ENCODE measurements at regions not wholly inside any gene's neighbourhood (a gene's known extent, or its start where the extent isn't known, plus 50 kb on each side); places are given as distances from the start of the nearest gene placed in this dataset.

DNA sequence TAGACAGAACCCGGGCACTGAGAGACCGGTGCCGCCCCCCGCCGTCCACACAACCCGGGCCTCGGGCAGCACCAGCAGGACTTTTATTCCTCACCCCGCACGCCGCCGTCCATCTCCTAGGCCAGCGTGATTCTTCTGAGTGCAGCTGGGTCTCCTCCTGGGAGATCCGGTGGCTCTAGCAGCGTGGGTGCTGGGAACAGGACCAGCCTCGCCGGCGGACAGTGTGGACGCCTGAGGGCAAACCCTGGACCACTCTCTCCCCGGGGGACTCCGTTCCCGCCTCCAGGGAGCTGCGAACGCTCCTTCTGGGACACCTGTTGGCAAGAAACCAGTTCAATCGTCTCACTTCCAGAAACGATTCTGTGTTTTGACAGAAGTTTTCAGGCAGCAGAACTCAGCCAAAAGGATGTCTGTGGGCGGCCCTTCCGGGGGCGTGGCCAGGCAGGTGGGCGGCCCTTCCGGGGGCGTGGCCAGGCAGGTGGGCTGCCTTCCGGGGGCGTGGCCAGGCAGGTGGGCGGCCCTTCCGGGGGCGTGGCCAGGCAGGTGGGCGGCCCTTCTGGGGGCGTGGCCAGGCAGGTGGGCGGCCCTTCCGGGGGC, 130.7 kb downstream of the DLL1 start:
- DNase-seq: no peak

DNA sequence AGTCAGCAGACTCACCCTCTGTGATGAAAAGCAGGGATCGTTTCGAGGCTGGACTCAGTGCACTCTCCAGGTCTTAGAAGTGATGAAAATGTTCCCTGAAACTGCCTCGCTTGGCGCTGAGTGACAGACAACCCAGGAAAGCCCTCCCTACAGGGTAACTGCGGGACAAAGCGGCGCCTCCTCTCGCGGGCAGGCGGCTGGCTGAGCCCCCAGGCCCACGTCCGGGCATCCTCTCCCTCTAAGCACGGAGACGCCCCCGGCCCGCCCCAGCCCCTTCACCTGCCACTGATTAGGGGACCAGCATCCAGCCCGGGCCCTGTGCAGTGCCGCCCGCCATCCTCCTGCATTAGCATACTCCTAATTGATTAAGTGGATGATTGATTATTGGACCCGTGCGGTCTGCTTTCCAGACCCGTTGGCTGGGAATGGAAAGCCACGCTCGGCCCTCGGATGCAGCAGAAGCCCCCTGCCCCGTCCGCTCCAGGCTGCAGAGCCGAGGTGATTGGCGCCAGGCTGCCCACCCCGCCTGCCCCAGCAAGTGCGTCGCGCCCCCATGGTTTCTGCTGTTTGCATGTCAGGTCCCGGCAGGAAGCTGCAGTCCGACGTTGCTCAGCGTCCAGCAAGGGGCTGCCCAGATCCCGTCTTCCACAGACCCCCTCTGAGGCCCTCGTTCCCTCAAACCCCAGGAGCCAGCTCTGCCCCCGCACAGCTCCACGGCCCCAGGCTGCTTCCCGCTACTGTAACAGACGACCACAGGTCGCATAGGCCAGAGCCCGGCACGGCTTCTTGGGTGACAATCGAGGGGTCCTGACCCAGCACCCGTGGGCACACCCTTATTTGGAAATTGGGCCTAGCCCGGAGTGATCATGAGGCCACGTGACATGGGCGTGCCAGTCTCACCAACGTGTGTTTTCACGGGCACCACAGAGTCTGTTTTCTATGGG, 131.6 kb downstream of the DLL1 start:
- DNase-seq: no peak

DNA sequence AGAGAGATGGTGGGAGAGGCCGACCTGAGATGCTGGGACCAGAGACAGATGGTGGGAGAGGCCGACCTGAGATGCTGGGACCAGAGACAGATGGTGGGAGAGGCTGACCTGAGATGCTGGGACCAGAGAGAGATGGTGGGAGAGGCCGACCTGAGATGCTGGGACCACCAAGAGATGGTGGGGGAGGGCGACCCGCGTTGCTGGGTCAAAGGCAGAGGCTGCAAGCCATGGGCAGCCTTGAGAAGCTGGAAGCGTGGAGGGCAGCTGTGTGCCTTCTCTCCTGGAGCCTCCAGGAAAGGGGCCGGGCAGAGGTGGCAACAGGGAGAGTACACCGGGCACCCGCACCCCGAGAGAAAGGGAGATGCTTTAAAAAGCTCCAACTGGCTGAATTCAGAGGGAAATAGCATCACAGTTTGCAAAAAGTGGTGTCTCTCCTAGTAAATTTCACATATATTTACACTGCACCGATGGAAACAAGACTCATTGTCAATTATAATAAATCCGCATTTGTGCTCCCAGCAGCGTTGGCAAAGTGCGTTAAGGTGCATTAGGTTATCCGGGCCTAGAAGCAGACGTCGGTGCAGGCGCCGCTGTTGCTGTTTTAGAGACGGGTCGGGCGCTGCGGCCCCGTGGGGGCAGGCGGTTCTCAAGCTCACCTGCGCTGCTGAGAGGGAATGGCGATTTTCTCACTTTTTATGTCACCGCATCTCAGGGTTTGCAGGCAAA, 132.4 kb downstream of the DLL1 start:
- no peak for DNase-seq

DNA sequence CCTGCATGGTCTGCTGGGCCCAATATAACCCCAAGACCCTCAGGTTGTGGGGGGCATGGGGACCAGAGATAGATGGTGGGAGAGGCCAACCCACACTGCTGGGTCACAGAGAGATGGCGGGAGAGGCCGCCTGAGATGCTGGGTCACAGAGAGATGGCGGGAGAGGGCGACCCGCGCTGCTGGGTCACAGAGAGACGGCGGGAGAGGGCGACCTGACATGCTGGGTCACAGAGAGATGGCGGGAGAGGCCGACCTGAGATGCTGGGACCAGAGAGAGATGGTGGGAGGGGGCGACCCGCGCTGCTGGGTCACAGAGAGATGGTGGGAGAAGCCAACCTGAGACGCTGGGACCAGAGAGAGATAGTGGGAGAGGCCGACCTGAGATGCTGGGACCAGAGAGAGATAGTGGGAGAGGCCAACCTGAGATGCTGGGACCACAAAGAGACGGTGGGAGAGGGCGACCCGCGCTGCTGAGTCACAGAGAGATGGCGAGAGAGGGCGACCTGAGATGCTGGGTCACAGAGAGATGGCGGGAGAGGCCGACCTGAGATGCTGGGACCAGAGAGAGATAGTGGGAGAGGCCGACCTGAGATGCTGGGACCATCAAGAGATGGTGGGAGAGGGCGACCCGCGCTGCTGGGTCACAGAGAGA, 133.2 kb downstream of the DLL1 start:
- DNase-seq: no peak

DNA sequence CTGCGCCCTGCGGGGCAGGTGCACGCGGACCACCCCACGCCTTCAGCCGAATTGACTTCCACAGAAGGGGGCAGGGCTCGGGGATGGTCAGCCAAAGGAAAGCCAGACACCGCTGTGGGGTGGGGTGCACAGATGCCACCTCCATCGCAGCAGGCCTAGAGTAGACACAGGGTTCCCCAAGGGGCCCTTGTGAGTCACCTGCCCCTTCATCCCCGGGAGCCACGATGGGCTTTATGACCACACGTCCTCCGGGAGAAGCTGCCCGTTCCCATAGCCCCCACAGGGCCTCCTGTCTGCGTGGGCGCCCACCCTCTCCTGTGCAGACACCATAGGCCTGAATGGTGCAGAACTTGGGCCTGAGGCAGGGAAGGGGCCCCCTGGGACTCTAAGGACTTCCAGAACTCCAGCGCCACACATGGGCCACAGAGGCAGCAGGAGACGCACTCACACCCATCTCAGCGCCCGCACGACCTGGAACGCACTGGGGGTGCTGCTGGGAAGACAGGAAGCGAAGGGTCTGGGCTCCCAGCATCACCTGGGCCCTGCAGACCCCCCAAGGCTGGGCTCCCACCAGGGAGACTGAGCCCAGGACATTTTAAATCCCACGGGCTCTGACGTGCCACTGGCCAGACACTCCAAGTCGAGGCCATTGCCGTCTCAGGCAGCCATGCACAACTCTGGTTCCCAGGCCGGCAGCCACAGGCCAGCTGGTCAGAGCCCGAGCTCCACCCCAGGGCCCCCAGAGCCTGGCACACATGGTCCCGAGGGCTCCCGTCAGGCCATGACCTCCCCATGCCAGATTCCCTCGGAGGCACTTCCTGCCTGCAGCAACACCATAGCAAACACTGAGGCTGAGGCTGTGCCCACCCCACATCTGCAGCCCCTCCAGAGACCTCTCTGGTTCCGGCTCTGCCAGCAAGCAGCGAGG, 134.2 kb downstream of the DLL1 start:
- no peak for DNase-seq

DNA sequence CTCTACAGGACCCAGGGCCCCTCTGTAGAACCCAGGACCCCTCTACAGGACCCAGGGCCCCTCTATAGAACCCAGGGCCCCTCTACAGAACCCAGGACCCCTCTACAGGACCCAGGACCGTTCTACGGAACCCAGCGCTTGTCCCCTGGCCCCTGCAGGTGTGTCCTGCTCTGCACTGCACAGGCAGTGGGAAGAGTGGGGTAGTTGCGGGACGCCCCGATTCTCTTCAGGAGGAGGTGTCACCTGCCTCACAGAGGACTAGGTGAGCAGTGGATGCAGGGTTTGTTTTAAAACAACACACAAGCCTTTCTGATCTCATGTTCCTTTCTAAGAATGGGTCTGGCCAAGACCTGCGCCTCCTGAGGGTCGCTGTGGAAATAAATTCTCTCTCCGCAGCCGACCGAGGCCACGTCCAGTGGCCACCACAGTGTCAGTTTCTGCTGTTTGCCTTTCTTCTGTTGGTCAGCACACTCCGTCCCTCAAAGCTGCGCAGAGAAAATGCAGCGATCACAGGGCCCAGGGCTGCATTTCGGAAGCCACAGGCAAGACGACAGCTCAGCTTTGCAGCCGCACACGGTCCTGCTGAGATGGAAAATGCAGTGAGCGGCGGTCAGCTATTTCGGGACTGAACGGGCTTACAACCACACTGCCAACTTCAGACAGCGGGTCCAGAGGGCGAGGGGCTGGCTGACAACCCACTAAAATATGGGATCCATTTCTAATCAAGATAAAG, 135.2 kb downstream of the DLL1 start:
- DNase-seq: no peak

DNA sequence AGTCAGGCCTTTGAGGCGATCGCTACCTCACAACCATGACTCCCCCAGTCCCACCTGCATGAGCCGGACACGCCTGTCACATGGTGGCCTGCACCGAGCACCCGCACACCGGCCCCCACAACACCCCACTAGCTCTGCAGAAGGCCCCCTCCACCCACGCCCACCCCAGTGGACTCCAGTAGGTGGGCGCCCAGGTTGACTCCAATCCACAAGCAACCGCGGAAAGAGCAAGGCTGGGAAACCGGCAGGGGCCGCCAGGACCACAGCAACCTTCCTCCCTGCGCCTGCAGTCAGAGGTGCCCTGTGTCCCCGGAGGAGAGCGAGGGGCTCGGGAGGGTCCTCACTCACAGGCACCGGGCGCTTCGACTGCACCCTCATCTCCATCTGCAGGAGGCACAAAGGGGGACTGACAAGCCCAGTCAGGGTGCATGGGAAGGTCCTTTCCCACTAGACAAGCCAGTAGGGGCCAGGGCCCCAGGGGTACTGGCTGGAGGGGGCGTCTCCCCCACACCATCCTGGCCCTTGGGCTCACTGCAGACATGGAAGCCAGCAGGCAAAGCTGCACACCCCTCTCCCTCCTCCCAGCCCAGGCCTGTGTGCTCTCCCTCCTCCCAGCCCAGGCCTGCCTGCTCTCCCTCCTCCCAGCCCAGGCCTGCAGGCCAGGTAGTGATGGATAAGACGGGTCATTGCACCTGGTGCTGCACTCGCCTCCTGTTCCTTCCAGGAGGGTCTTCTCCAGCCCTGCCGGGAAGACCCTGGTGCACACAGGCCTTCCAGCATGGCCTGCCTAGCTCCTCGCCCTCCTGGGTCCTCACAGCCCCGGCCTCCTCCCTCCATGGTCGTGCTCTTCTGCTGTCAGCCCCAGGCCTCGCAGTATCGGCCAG, 137.2 kb downstream of the DLL1 start:
- no peak for DNase-seq

DNA sequence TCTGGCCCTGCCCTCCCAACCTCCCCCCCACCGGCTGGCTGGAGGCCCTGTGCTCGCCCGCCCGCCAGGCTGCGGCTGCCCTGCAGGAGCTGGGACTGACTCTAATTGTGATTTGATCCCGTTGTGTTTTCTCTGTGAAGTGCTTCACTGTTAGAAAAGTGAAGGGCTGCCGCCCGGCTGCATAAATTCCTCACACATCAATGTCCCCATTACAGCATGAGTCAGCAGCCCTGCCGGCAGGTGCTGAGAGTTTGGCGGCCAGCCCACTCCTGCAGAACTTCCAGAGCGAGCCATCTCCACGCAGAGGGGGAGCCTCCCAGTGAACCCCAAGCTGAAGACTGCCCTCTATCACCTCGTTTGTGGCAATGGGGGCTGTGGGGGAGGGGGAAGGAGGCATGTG, 137.9 kb downstream of the DLL1 start:
- DNase-seq: peak; percentile 88

DNA sequence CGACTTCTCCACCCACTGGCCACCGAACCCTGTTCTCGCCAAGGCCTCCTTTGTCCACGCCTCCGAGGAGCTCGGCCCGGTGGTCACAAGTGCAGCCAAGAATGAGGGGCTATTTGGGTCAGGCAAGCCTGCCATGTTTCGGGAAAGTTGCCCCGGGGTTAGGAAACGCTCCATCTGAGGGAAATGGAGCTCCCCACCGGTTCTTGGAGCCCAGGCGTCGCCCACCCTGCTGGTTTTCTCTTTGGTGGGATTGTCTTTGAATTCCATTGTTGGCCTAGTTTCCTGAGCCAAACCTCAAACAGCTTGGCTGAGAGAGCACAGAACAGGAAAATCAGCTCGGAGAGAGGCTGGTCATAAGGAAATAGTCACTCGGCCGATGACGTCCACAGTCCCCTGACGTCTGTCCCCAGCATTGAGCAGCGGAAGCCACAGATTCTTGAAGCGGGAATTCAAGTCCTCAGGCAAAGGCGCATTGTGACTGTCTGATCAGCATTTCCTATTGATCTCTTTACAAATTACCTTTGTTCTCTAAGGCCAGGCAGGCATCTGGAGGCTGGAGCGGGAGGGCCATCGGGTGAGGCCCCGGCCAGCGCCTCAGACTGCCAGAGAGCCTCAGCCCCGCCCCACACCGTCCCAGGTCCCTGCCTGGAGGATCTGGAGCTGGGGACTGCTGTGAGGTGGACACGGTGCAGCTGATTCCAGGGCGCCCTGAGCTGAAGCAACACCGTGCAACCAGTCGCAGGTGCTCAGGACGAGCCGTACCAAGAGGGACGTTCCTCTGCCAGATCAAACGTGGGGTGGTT, 138.6 kb downstream of the DLL1 start:
- DNase-seq: peak; percentile 30

DNA sequence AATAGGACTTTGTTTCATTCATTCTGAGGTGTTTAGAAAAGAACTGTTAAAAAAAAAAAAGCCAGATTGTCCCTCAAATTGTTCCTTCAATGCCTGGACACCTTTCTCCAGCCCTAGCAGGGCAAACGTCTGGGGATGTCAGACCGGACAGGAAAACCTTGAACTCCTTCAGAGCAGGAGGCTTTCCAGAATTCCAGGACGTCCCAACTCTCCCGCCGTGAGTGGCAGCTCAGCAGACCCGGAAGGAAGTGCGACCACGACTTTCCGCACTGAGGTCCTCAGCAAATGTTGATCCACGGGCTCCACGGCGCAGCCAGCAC, 139.1 kb downstream of the DLL1 start:
- DNase-seq: no peak

DNA sequence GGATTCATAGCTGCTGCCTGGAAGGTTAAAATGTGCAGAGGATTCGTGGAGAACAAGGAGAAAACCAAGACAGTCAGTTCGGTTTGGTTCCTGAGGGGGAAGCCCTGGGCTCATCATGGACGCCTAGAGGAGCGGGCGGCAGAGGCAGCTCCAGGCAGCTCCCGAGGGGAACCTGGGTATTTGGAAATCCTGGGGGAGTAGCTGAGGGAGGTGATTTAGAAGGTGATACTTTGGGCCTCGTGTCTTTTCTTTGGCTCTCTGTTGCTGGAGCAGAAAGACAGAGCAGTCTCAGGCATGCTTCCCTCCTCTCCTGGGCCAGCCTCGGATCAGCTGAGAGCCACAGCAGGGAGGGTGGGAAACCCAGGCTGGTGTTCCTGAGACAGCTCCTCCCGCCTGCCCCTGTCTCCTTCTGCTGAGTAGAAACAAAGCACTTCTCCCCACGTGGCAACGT, 139.5 kb downstream of the DLL1 start:
- DNase-seq: no peak

DNA sequence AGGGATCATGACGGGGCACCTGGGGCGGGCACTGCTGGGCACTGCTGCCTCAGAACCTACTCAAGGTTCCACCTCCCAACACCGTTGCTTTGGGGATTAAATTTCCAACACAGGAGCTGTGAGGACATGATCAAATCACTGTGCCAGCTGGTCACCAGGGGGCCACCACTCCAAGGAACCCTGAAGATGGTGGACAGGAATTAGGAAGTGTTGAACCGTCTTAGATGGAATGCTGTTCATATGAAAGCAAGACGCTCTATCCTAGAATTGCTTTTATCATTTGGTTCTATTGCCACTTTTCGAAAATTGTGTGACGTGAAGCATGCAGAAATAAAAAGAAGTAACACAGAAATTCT, 140.3 kb downstream of the DLL1 start:
- DNase-seq: no peak

DNA sequence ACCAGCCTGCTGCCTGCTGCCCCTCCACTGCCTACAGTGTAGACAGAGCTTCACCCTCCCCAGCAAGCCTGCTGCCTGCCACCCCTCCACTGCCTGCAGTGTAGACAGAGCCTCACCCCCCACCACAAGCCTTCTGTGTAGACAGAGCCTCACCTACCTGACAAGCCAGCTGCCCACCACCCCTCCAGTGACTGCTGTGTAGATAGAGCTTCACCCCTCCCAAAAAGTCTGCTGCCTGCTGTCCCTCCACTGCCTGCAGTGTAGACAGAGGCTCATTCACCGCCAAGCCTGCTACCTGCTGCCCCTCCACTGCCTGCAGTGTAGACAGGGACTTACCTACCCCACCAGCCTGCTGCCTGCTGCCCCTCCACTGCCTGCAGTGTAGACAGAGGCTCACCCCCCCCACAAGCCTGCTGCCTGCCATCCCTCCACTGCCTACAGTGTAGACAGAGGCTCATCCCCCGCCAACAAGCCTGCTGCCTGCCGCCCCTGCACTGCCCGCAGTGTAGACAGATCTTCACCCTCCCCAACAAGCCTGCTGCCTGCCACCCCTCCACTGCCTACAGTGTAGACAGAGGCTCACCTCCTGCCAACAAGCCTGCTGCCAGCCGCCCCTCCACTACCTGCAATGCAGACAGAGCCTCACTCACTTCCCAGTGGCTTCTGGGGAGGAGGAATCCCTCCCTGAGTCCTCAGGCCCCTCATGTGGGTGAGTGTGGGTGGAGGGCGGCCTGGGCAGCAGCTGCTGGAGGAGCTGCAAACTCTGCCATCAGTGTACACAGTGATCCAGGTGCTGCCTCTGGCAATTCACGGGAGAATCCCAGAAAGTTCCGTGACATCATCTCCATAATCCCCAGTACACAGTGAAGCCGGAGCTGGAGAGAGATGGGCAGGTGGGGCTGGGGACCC, 140.9 kb downstream of the DLL1 start:
- no peak for DNase-seq

DNA sequence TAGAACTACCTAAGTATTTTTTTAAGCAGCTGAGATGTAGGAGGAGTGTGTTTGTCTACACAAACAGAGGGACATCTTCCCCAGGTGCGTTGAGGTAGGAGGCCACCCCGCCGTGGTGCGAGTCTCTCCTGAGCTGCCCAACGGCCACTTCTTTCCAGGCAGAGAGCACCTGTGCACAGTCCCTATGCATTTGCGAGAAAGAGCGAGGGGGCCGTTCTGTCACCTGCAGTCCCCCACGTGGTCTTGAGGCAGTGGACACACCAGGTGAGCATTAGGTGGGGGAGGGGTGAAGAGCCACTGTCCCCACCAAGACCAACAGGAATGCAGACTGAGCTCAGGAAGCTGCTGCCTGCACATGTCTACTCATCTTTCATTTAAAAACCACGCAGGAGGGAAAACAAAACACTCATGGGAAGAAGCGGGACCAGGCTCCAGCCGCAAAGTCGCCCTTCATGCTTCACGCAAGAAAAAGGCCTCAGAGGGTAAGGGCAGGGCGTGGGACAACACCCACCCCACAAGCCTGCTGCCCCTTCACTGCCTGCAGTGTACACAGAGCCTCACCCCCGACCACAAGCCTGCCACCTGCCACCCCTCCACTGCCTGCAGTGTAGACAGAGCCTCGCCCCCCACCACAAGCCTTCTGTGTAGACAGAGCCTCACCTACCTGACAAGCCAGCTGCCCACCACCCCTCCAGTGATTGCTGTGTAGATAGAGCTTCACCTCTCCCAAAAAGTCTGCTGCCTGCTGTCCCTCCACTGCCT, 142.0 kb downstream of the DLL1 start:
- DNase-seq: no peak

DNA sequence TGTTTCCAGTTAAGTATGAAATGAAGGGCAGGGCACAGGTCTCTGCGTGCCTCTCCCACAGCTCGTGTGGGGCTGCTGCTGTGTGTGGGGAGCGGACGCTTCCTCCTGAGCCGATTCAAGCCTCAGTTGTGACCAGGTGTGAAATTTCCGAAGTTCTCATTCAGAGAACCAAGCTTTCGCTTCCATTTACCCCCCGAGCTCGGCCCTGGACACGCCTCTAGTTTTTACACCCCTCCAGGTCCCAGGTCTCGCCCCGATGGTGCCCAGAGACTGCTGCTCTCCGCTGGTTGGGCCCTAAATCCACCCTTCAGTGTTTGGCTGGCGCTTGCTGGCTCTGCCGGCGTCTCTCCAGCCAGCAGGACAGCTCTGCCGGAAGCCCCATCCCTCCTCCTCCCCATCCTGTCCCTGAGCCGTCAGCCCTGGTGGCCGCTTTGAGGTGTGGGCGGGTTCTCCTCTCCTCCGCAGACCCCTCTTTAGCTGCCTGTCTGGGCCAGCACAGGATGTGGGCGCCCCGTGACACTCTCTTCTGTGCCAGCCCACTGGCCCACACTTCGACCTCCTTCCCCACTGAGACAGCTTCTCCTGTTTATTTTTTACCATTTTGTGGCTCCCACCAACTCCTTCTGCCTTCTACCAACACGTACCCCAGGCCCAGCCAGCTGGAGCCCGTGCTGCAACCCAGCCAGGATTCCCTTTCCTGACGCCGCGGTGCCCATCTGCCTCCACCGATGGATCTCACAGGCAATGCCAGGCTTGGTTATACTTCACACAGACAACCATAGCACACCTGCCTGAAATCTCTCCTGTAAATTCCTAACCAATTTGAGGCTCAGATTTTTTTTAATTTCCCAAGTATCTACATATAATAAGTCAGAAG, 142.8 kb downstream of the DLL1 start:
- no peak for DNase-seq

DNA sequence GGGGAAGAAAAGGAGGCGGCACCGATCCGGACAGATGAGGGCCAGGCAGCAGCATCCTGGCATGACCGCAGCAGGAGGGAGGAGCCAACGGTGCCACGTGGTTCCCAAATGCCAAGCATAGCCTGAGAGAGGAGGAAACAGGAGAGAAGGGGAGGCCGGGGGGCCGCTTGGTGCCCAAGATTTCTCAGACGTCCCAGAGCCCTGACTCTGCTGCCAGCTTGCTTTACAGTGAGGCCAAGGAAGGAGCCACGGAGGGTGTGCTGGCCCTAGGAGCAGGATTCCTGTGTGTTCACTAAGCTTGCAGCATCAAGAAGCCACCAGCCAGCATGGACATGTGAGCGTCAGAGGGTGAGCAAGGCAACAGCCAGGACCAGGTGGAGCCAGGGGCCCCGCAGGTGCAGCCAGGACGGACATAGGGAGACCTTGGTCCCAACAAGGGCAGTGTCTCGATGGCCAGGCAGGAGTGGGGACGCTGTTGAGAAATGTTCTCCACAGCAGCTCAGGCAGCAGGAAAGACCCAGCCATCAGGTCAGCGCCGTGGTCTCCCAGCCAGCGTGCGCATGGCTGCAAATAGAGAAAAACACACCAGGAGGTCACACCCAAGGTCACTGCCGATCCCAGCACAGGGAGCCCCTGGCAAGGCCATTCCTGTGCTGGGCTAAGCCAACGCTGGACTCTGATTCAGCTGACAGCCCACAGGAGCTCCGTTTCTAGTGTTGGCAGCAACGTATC, 143.7 kb downstream of the DLL1 start:
- DNase-seq: no peak
